ENCODE measurements at regions not wholly inside any gene's neighbourhood (a gene's known extent, or its start where the extent isn't known, plus 50 kb on each side); places are given as distances from the start of the nearest gene placed in this dataset.
"Not testable (repeated sequence)": the region's sequence is repeated elsewhere in the genome, so short reads cannot be mapped to it uniquely, and the experiment has no call there.

- Mint-ChIP-seq H3K36me3 (ENCODE audit: low read depth) (no peaks in the 10 kb centered on the region), H3K27me3 (peaks cover 2% of the 10 kb centered on the region), H3K4me1 (peaks cover 4% of the 10 kb centered on the region), H3K4me3 (no peak overlapping the region), H3K9me3 (no peaks in the 10 kb centered on the region), H3K27ac (no peak overlapping the region)
- no peak for ATAC-seq
- no peak for DNase-seq
These were observed 515.3 kb upstream of the NR5A2 start for GRCh38 chr1:199512037-199512710.

GRCh38 chr1:199515261-199515660 is 512.2 kb upstream of the NR5A2 start:
- Mint-ChIP-seq H3K9me3 (no peaks in the 10 kb centered on the region), H3K4me1 (peaks cover 4% of the 10 kb centered on the region), H3K27me3 (peaks cover 2% of the 10 kb centered on the region)

GRCh38 chr1:199522338-199522737 is 505.2 kb upstream of the NR5A2 start:
- ATAC-seq = no peak
- Mint-ChIP-seq H3K9me3 (no peaks in the 10 kb centered on the region), H3K4me1 (no peaks in the 10 kb centered on the region), H3K27ac (no peak overlapping the region), H3K27me3 (no peaks in the 10 kb centered on the region), H3K4me3 (no peak overlapping the region), H3K36me3 (ENCODE audit: low read depth) (no peaks in the 10 kb centered on the region)
- DNase-seq = no peak

More at GRCh38 chr1:199515261-199515660, 512.2 kb upstream of the NR5A2 start:
- Mint-ChIP-seq H3K27ac (no peak overlapping the region), H3K4me3 (no peak overlapping the region), H3K36me3 (ENCODE audit: low read depth) (no peaks in the 10 kb centered on the region)
- DNase-seq = no peak
- no peak for ATAC-seq

GRCh38 chr1:199522936-199523335 is 504.6 kb upstream of the NR5A2 start:
- DNase-seq (no peak), ATAC-seq (no peak)
- Mint-ChIP-seq H3K4me1 (no peaks in the 10 kb centered on the region), H3K36me3 (ENCODE audit: low read depth) (no peaks in the 10 kb centered on the region), H3K27me3 (no peaks in the 10 kb centered on the region), H3K4me3 (no peak overlapping the region), H3K27ac (no peak overlapping the region), H3K9me3 (no peaks in the 10 kb centered on the region)

GRCh38 chr1:199529324-199529723 is 498.2 kb upstream of the NR5A2 start:
- ATAC-seq = no peak
- Mint-ChIP-seq H3K9me3 (peaks cover 14% of the 10 kb centered on the region), H3K36me3 (ENCODE audit: low read depth) (peaks cover 3% of the 10 kb centered on the region), H3K27ac (no peak overlapping the region), H3K4me1 (no peaks in the 10 kb centered on the region), H3K4me3 (no peak overlapping the region), H3K27me3 (no peaks in the 10 kb centered on the region)
- DNase-seq = no peak

GRCh38 chr1:199533361-199533760 is 494.1 kb upstream of the NR5A2 start:
- ATAC-seq; H3K4me3 Mint-ChIP-seq; H3K27me3 Mint-ChIP-seq; DNase-seq; H3K4me1 Mint-ChIP-seq; H3K36me3 Mint-ChIP-seq (ENCODE audit: low read depth); H3K27ac Mint-ChIP-seq: not testable (repeated sequence)
- peaks cover 34% of the 10 kb centered on the region for H3K9me3 Mint-ChIP-seq

- no peaks in the 10 kb centered on the region for H3K27me3 Mint-ChIP-seq
- no peak overlapping the region for H3K27ac Mint-ChIP-seq
- no peak for ATAC-seq
- peaks cover 3% of the 10 kb centered on the region for H3K4me1 Mint-ChIP-seq
- no peak overlapping the region for H3K4me3 Mint-ChIP-seq
- no peak for DNase-seq
- no peaks in the 10 kb centered on the region for H3K9me3 Mint-ChIP-seq
- H3K36me3 Mint-ChIP-seq (ENCODE audit: low read depth) = no peaks in the 10 kb centered on the region
These were observed 481.7 kb upstream of the NR5A2 start for GRCh38 chr1:199545780-199546179.

GRCh38 chr1:199546323-199546722 is 481.2 kb upstream of the NR5A2 start:
- no peak for DNase-seq

GRCh38 chr1:199549421-199549820 is 478.1 kb upstream of the NR5A2 start:
- Mint-ChIP-seq H3K36me3 (ENCODE audit: low read depth) (no peaks in the 10 kb centered on the region), H3K9me3 (peaks cover 3% of the 10 kb centered on the region), H3K27me3 (peaks cover 10% of the 10 kb centered on the region), H3K4me3 (no peak overlapping the region), H3K4me1 (peaks cover 3% of the 10 kb centered on the region), H3K27ac (no peak overlapping the region)
- DNase-seq (no peak), ATAC-seq (no peak)

More at GRCh38 chr1:199546323-199546722, 481.2 kb upstream of the NR5A2 start:
- Mint-ChIP-seq H3K9me3 (no peaks in the 10 kb centered on the region), H3K27ac (no peak overlapping the region), H3K27me3 (no peaks in the 10 kb centered on the region), H3K4me1 (peaks cover 3% of the 10 kb centered on the region), H3K4me3 (no peak overlapping the region), H3K36me3 (ENCODE audit: low read depth) (no peaks in the 10 kb centered on the region)
- ATAC-seq = peak; percentile 54

- H3K27ac Mint-ChIP-seq = no peak overlapping the region
- peaks cover 3% of the 10 kb centered on the region for H3K9me3 Mint-ChIP-seq
- H3K4me3 Mint-ChIP-seq = no peak overlapping the region
- DNase-seq (no peak), ATAC-seq (no peak)
- peaks cover 3% of the 10 kb centered on the region for H3K4me1 Mint-ChIP-seq
- H3K27me3 Mint-ChIP-seq = peaks cover 10% of the 10 kb centered on the region
- H3K36me3 Mint-ChIP-seq (ENCODE audit: low read depth) = no peaks in the 10 kb centered on the region
These were observed 477.1 kb upstream of the NR5A2 start for GRCh38 chr1:199550199-199551065.

- peak; percentile 44 for DNase-seq
- no peak for ATAC-seq
- Mint-ChIP-seq H3K27ac (no peak overlapping the region), H3K4me1 (no peaks in the 10 kb centered on the region), H3K4me3 (no peak overlapping the region), H3K9me3 (peaks cover 3% of the 10 kb centered on the region), H3K27me3 (peaks cover 10% of the 10 kb centered on the region), H3K36me3 (ENCODE audit: low read depth) (no peaks in the 10 kb centered on the region)
These were observed 475.4 kb upstream of the NR5A2 start for GRCh38 chr1:199551967-199552565.

- DNase-seq (no peak), ATAC-seq (no peak)
- no peaks in the 10 kb centered on the region for H3K36me3 Mint-ChIP-seq (ENCODE audit: low read depth)
- H3K27me3 Mint-ChIP-seq = peaks cover 10% of the 10 kb centered on the region
- peaks cover 3% of the 10 kb centered on the region for H3K9me3 Mint-ChIP-seq
- no peak overlapping the region for H3K4me3 Mint-ChIP-seq
- no peaks in the 10 kb centered on the region for H3K4me1 Mint-ChIP-seq
- H3K27ac Mint-ChIP-seq = no peak overlapping the region
These were observed 474.4 kb upstream of the NR5A2 start for GRCh38 chr1:199553104-199553503.

GRCh38 chr1:199561334-199561733 is 466.2 kb upstream of the NR5A2 start:
- Mint-ChIP-seq H3K27me3 (peaks cover 15% of the 10 kb centered on the region), H3K4me3 (no peak overlapping the region), H3K27ac (no peak overlapping the region), H3K9me3 (no peaks in the 10 kb centered on the region), H3K4me1 (no peaks in the 10 kb centered on the region), H3K36me3 (ENCODE audit: low read depth) (no peaks in the 10 kb centered on the region)
- ATAC-seq (no peak), DNase-seq (no peak)

- no peak overlapping the region for H3K27ac Mint-ChIP-seq
- no peak overlapping the region for H3K4me3 Mint-ChIP-seq
- H3K4me1 Mint-ChIP-seq = no peaks in the 10 kb centered on the region
These were observed 454.5 kb upstream of the NR5A2 start for GRCh38 chr1:199573047-199573446.

GRCh38 chr1:199574950-199575349 is 452.6 kb upstream of the NR5A2 start:
- Mint-ChIP-seq H3K27me3 (no peaks in the 10 kb centered on the region), H3K27ac (no peak overlapping the region), H3K9me3 (no peaks in the 10 kb centered on the region), H3K36me3 (ENCODE audit: low read depth) (no peaks in the 10 kb centered on the region), H3K4me1 (no peaks in the 10 kb centered on the region), H3K4me3 (no peak overlapping the region)
- no peak for DNase-seq
- ATAC-seq = no peak

More at GRCh38 chr1:199573047-199573446, 454.5 kb upstream of the NR5A2 start:
- Mint-ChIP-seq H3K27me3 (peaks cover 5% of the 10 kb centered on the region), H3K36me3 (ENCODE audit: low read depth) (no peaks in the 10 kb centered on the region), H3K9me3 (no peaks in the 10 kb centered on the region)
- no peak for ATAC-seq
- DNase-seq = no peak
